ENCODE measurements at regions not wholly inside any gene's neighbourhood (a gene's known extent, or its start where the extent isn't known, plus 50 kb on each side); places are given as distances from the start of the nearest gene placed in this dataset.

- TF ChIP-seq EZH2 (IDR thresholded peaks at IDR 0.05; ENCODE audit: insufficient read depth, low read length) = no peak
- TF ChIP-seq, protein P1, sequence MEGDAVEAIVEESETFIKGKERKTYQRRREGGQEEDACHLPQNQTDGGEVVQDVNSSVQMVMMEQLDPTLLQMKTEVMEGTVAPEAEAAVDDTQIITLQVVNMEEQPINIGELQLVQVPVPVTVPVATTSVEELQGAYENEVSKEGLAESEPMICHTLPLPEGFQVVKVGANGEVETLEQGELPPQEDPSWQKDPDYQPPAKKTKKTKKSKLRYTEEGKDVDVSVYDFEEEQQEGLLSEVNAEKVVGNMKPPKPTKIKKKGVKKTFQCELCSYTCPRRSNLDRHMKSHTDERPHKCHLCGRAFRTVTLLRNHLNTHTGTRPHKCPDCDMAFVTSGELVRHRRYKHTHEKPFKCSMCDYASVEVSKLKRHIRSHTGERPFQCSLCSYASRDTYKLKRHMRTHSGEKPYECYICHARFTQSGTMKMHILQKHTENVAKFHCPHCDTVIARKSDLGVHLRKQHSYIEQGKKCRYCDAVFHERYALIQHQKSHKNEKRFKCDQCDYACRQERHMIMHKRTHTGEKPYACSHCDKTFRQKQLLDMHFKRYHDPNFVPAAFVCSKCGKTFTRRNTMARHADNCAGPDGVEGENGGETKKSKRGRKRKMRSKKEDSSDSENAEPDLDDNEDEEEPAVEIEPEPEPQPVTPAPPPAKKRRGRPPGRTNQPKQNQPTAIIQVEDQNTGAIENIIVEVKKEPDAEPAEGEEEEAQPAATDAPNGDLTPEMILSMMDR (IDR thresholded peaks at IDR 0.05; ENCODE audit: insufficient read depth, low read depth, low read length) = peak; percentile 64
- H4K20me1 ChIP-seq (ENCODE audit: insufficient read depth, low read length) = no peaks in the 10 kb centered on the region
- Mint-ChIP-seq H3K9me3 (ENCODE audit: unreplicated experiment) (no peaks in the 10 kb centered on the region), H3K36me3 (ENCODE audit: low read depth, unreplicated experiment) (no peaks in the 10 kb centered on the region), H3K4me3 (ENCODE audit: unreplicated experiment) (no peak overlapping the region), H3K27me3 (ENCODE audit: low read depth, unreplicated experiment) (no peaks in the 10 kb centered on the region), H3K4me1 (ENCODE audit: low read depth, unreplicated experiment) (peaks cover 14% of the 10 kb centered on the region), H3K27ac (ENCODE audit: unreplicated experiment) (no peak overlapping the region)
- DNase-seq (ENCODE audit: low read depth) = no peak
- H3K36me3 ChIP-seq (ENCODE audit: insufficient read depth, low read length) = no peaks in the 10 kb centered on the region
- no peak for FAIRE-seq
- H3K79me2 ChIP-seq (ENCODE audit: insufficient read depth, low read length) = no peaks in the 10 kb centered on the region
- no peak overlapping the region for H3K4me2 ChIP-seq (ENCODE audit: low read length)
- H3K4me3 ChIP-seq (ENCODE audit: insufficient read depth, low read depth, low read length) = no peak overlapping the region
- H3K4me1 ChIP-seq (ENCODE audit: insufficient read depth, low read length) = peaks cover 17% of the 10 kb centered on the region
- H3K9me3 ChIP-seq (ENCODE audit: insufficient read depth, low read depth, low read length) = no peaks in the 10 kb centered on the region
- no peaks in the 10 kb centered on the region for H3K27me3 ChIP-seq (ENCODE audit: insufficient read depth, low read length)
- H3K9ac ChIP-seq (ENCODE audit: low read length) = no peak overlapping the region
- H3K27ac ChIP-seq (ENCODE audit: low read depth, low read length) = no peak overlapping the region
- H2AFZ ChIP-seq (ENCODE audit: low read depth, low read length) = no peak overlapping the region
Observed at GRCh38 chr12:97148941-97149559, 242.0 kb downstream of the NEDD1 start.

GRCh38 chr12:97151481-97151880, 244.4 kb downstream of the NEDD1 start:
- H3K4me3 Mint-ChIP-seq (ENCODE audit: unreplicated experiment) = no peak overlapping the region
- H3K36me3 Mint-ChIP-seq (ENCODE audit: low read depth, unreplicated experiment) = no peaks in the 10 kb centered on the region
- DNase-seq (ENCODE audit: low read depth) (peak; percentile 96), FAIRE-seq (no peak)
- peaks cover 14% of the 10 kb centered on the region for H3K4me1 Mint-ChIP-seq (ENCODE audit: low read depth, unreplicated experiment)
- peaks cover 7% of the 10 kb centered on the region for H3K9me3 Mint-ChIP-seq (ENCODE audit: unreplicated experiment)
- H2AFZ ChIP-seq (ENCODE audit: low read depth, low read length) = no peak overlapping the region
- H3K27ac ChIP-seq (ENCODE audit: low read depth, low read length) = peak overlapping the region; percentile 72
- no peaks in the 10 kb centered on the region for H3K9me3 ChIP-seq (ENCODE audit: insufficient read depth, low read depth, low read length)
- no peaks in the 10 kb centered on the region for H3K27me3 Mint-ChIP-seq (ENCODE audit: low read depth, unreplicated experiment)
- no peaks in the 10 kb centered on the region for H3K79me2 ChIP-seq (ENCODE audit: insufficient read depth, low read length)
- no peak overlapping the region for H3K4me3 ChIP-seq (ENCODE audit: insufficient read depth, low read depth, low read length)
- H3K27me3 ChIP-seq (ENCODE audit: insufficient read depth, low read length) = no peaks in the 10 kb centered on the region
- no peaks in the 10 kb centered on the region for H4K20me1 ChIP-seq (ENCODE audit: insufficient read depth, low read length)
- no peaks in the 10 kb centered on the region for H3K36me3 ChIP-seq (ENCODE audit: insufficient read depth, low read length)
- peak overlapping the region; percentile 72 for H3K27ac Mint-ChIP-seq (ENCODE audit: unreplicated experiment)
- TF ChIP-seq, protein P1 (IDR thresholded peaks at IDR 0.05; ENCODE audit: insufficient read depth, low read depth, low read length) = no peak
- TF ChIP-seq EZH2 (IDR thresholded peaks at IDR 0.05; ENCODE audit: insufficient read depth, low read length) = no peak
- peak overlapping the region; percentile 37 for H3K4me2 ChIP-seq (ENCODE audit: low read length)
- H3K4me1 ChIP-seq (ENCODE audit: insufficient read depth, low read length) = peaks cover 17% of the 10 kb centered on the region
- peak overlapping the region; percentile 3 for H3K9ac ChIP-seq (ENCODE audit: low read length)

DNA sequence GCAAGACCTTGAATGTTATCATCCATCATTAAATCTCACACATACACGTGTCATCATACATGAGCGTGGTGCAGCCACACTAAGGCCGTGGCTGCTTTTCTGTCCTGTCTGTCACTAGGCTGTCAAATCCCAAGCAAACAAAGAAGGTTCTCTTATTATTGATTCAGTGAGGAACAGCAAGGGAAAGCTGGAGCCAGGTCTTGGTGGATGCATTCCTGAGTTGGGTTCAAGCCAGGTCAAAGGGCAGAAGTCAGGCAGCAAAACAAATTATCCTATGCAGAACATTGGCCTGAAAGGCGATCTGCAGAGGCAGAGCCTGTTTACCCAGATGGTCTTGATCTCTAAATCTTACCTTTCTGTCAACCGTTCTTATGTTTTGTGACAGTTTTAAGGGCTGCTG, 252.3 kb downstream of the NEDD1 start:
- no peaks in the 10 kb centered on the region for H3K9me3 ChIP-seq (ENCODE audit: insufficient read depth, low read depth, low read length)
- H3K4me1 Mint-ChIP-seq (ENCODE audit: low read depth, unreplicated experiment) = no peaks in the 10 kb centered on the region
- no peak overlapping the region for H3K4me3 Mint-ChIP-seq (ENCODE audit: unreplicated experiment)
- FAIRE-seq = no peak
- H3K79me2 ChIP-seq (ENCODE audit: insufficient read depth, low read length) = no peaks in the 10 kb centered on the region
- no peak overlapping the region for H3K4me3 ChIP-seq (ENCODE audit: insufficient read depth, low read depth, low read length)
- H3K27me3 ChIP-seq (ENCODE audit: insufficient read depth, low read length) = no peaks in the 10 kb centered on the region
- no peaks in the 10 kb centered on the region for H4K20me1 ChIP-seq (ENCODE audit: insufficient read depth, low read length)
- H3K9ac ChIP-seq (ENCODE audit: low read length) = no peak overlapping the region
- no peaks in the 10 kb centered on the region for H3K4me1 ChIP-seq (ENCODE audit: insufficient read depth, low read length)
- H3K36me3 Mint-ChIP-seq (ENCODE audit: low read depth, unreplicated experiment) = no peaks in the 10 kb centered on the region
- TF ChIP-seq, protein P1 (IDR thresholded peaks at IDR 0.05; ENCODE audit: insufficient read depth, low read depth, low read length) = no peak
- no peak for TF ChIP-seq EZH2 (IDR thresholded peaks at IDR 0.05; ENCODE audit: insufficient read depth, low read length)
- no peak overlapping the region for H3K27ac Mint-ChIP-seq (ENCODE audit: unreplicated experiment)
- no peak for DNase-seq (ENCODE audit: low read depth)
- peaks cover 7% of the 10 kb centered on the region for H3K9me3 Mint-ChIP-seq (ENCODE audit: unreplicated experiment)
- H2AFZ ChIP-seq (ENCODE audit: low read depth, low read length) = no peak overlapping the region
- no peak overlapping the region for H3K27ac ChIP-seq (ENCODE audit: low read depth, low read length)
- H3K36me3 ChIP-seq (ENCODE audit: insufficient read depth, low read length) = no peaks in the 10 kb centered on the region
- no peaks in the 10 kb centered on the region for H3K27me3 Mint-ChIP-seq (ENCODE audit: low read depth, unreplicated experiment)
- no peak overlapping the region for H3K4me2 ChIP-seq (ENCODE audit: low read length)
